Dermis microvascular lymphatic vessel endothelial cell (primary cell): ENCODE measurements at regions not wholly inside any gene's neighbourhood (a gene's known extent, or its start where the extent isn't known, plus 50 kb on each side); places are given as distances from the start of the nearest gene placed in this dataset.

Source experiments
- DNase-seq, 2 donors: peaks; one replicate each; pipeline versions ENCODE4 v3.0.0 to v3.0.0-alpha.2; 2010; ENCODE audit warnings: low read depth in 2 of 2

- DNase-seq = no peak
Measured at GRCh38 chr17:15042311-15042710, 222.8 kb downstream of the PMP22 start.

GRCh38 chr17:15039366-15039765 is 225.8 kb downstream of the PMP22 start:
- DNase-seq = no peak

- DNase-seq = no peak
Measured at GRCh38 chr17:15038656-15039055, 226.5 kb downstream of the PMP22 start.

- DNase-seq = no peak
Measured at GRCh38 chr17:15036238-15036637, 228.9 kb downstream of the PMP22 start.

- DNase-seq = no peak
Measured at GRCh38 chr17:15031975-15032374, 233.2 kb downstream of the PMP22 start.

- DNase-seq = no peak
Measured at GRCh38 chr17:15029469-15029868, 235.7 kb downstream of the PMP22 start.

- DNase-seq = no peak
Measured at GRCh38 chr17:15027853-15028252, 237.3 kb downstream of the PMP22 start.

GRCh38 chr17:15026088-15026487 is 239.0 kb downstream of the PMP22 start:
- DNase-seq = no peak

GRCh38 chr17:15023589-15024336 is 241.4 kb downstream of the PMP22 start:
- DNase-seq = no peak

- DNase-seq = no peak
Measured at GRCh38 chr17:15019158-15019557, 246.0 kb downstream of the PMP22 start.

- no peak for DNase-seq
Measured at GRCh38 chr17:15012351-15012980, 252.7 kb downstream of the PMP22 start.

GRCh38 chr17:15009087-15009486 is 256.0 kb downstream of the PMP22 start:
- DNase-seq = no peak

- no peak for DNase-seq
Measured at GRCh38 chr17:15007147-15007553, 258.0 kb downstream of the PMP22 start.

- no peak for DNase-seq
Measured at GRCh38 chr17:15006421-15007128, 258.6 kb downstream of the PMP22 start.

- no peak for DNase-seq
Measured at GRCh38 chr17:15000661-15001060, 264.5 kb downstream of the PMP22 start.

- DNase-seq = no peak
Measured at GRCh38 chr17:14997290-14997689, 267.8 kb downstream of the PMP22 start.

GRCh38 chr17:14986127-14986526 is 279.0 kb downstream of the PMP22 start:
- no peak for DNase-seq

- DNase-seq = no peak
Measured at GRCh38 chr17:14972844-14973243, 292.3 kb downstream of the PMP22 start.

GRCh38 chr17:14971054-14971453 is 294.1 kb downstream of the PMP22 start:
- DNase-seq = no peak

- no peak for DNase-seq
Measured at GRCh38 chr17:14959106-14959648, 305.9 kb downstream of the PMP22 start.

GRCh38 chr17:14953405-14953804 is 311.7 kb downstream of the PMP22 start:
- no peak for DNase-seq

- no peak for DNase-seq
Measured at GRCh38 chr17:14950686-14951085, 314.4 kb downstream of the PMP22 start.
